22Rv1 (cell line): ENCODE measurements at regions not wholly inside any gene's neighbourhood (a gene's known extent, or its start where the extent isn't known, plus 50 kb on each side); places are given as distances from the start of the nearest gene placed in this dataset.

Source experiments
- ZFX ChIP-seq: fragments of 450-650 bp; IDR thresholded peaks from 2 replicates; pipeline ENCODE4 v1.6.1; 2017; ENCODE audit warnings: antibody characterized with exemption, borderline replicate concordance
- TF ChIP-seq, protein P1 (sequence below): fragments of 450-650 bp; IDR thresholded peaks from 2 replicates; pipeline ENCODE4 v1.5.1; 2017; ENCODE audit warnings: mild to moderate bottlenecking

DNA sequence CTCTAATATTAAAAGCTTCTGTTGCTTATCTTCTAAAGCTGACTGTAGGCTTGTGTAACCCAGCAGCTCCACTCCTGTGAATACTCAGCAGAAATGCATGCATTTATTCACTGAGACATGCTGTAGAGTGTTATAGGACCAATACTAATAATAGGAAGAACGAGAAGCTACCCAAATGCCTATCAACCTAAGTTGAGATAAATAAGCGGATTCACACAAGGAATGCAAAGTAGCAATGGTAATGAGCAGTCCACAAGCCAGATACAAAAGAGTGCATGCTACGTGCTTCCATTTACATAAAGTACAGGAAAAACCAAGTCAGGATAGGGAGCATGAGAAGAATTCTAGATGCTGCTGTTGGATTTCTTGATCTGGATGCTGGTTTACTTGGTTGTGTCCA is 155.9 kb downstream of the AASDH start:
- TF ChIP-seq, protein P1, sequence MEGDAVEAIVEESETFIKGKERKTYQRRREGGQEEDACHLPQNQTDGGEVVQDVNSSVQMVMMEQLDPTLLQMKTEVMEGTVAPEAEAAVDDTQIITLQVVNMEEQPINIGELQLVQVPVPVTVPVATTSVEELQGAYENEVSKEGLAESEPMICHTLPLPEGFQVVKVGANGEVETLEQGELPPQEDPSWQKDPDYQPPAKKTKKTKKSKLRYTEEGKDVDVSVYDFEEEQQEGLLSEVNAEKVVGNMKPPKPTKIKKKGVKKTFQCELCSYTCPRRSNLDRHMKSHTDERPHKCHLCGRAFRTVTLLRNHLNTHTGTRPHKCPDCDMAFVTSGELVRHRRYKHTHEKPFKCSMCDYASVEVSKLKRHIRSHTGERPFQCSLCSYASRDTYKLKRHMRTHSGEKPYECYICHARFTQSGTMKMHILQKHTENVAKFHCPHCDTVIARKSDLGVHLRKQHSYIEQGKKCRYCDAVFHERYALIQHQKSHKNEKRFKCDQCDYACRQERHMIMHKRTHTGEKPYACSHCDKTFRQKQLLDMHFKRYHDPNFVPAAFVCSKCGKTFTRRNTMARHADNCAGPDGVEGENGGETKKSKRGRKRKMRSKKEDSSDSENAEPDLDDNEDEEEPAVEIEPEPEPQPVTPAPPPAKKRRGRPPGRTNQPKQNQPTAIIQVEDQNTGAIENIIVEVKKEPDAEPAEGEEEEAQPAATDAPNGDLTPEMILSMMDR, result no peak
- TF ChIP-seq ZFX, result no peak
